ENCODE measurements at regions not wholly inside any gene's neighbourhood (a gene's known extent, or its start where the extent isn't known, plus 50 kb on each side); places are given as distances from the start of the nearest gene placed in this dataset.

- no peak for DNase-seq (ENCODE audit: low spot score)
These were observed 256.5 kb downstream of the OSR1 start for GRCh38 chr2:19101968-19102367.

GRCh38 chr2:19100570-19100969 is 257.9 kb downstream of the OSR1 start:
- DNase-seq (ENCODE audit: low spot score), result no peak

- no peak for DNase-seq (ENCODE audit: low spot score)
These were observed 259.2 kb downstream of the OSR1 start for GRCh38 chr2:19099181-19099580.

GRCh38 chr2:19098467-19099160 is 259.8 kb downstream of the OSR1 start:
- no peak for DNase-seq (ENCODE audit: low spot score)

GRCh38 chr2:19089476-19089875 is 268.9 kb downstream of the OSR1 start:
- DNase-seq (ENCODE audit: low spot score), result peak; percentile 28

- DNase-seq (ENCODE audit: low spot score), result no peak
These were observed 272.2 kb downstream of the OSR1 start for GRCh38 chr2:19086231-19086651.

- DNase-seq (ENCODE audit: low spot score), result no peak
These were observed 279.7 kb downstream of the OSR1 start for GRCh38 chr2:19078709-19079108.

- DNase-seq (ENCODE audit: low spot score), result no peak
These were observed 284.9 kb downstream of the OSR1 start for GRCh38 chr2:19073522-19073921.

GRCh38 chr2:19072161-19072560 is 286.3 kb downstream of the OSR1 start:
- DNase-seq (ENCODE audit: low spot score), result no peak

GRCh38 chr2:19070886-19071285 is 287.5 kb downstream of the OSR1 start:
- no peak for DNase-seq (ENCODE audit: low spot score)

GRCh38 chr2:19068206-19068605 is 290.2 kb downstream of the OSR1 start:
- no peak for DNase-seq (ENCODE audit: low spot score)

- no peak for DNase-seq (ENCODE audit: low spot score)
These were observed 296.1 kb downstream of the OSR1 start for GRCh38 chr2:19062370-19062769.

GRCh38 chr2:19059076-19059475 is 299.3 kb downstream of the OSR1 start:
- DNase-seq (ENCODE audit: low spot score), result no peak

- DNase-seq (ENCODE audit: low spot score), result no peak
These were observed 307.1 kb downstream of the OSR1 start for GRCh38 chr2:19051203-19051831.

- DNase-seq (ENCODE audit: low spot score), result no peak
These were observed 308.1 kb downstream of the OSR1 start for GRCh38 chr2:19050354-19050753.

- peak; percentile 66 for DNase-seq (ENCODE audit: low spot score)
These were observed 309.7 kb downstream of the OSR1 start for GRCh38 chr2:19048593-19049266.

GRCh38 chr2:19046986-19047780 is 311.2 kb downstream of the OSR1 start:
- DNase-seq (ENCODE audit: low spot score), result no peak

GRCh38 chr2:19045151-19045550 is 313.3 kb downstream of the OSR1 start:
- no peak for DNase-seq (ENCODE audit: low spot score)

GRCh38 chr2:19043893-19044292 is 314.5 kb downstream of the OSR1 start:
- no peak for DNase-seq (ENCODE audit: low spot score)

GRCh38 chr2:19041434-19042041 is 316.9 kb downstream of the OSR1 start:
- DNase-seq (ENCODE audit: low spot score), result no peak

- DNase-seq (ENCODE audit: low spot score), result no peak
These were observed 320.1 kb downstream of the OSR1 start for GRCh38 chr2:19038071-19039015.
